ENCODE measurements at regions not wholly inside any gene's neighbourhood (a gene's known extent, or its start where the extent isn't known, plus 50 kb on each side); places are given as distances from the start of the nearest gene placed in this dataset.
A peak's percentile ranks its signal among the peaks of the same experiment; 100 is the strongest.

- TF ChIP-seq CTCF (IDR thresholded peaks at IDR 0.05; ENCODE audit: low read depth, low read length) = no peak
- no peaks in the 10 kb centered on the region for H3K27me3 ChIP-seq
- no peak for DNase-seq (ENCODE audit: low read depth in 1 of 2, low spot score in 1 of 2)
- H3K36me3 ChIP-seq = no peaks in the 10 kb centered on the region
- no peaks in the 10 kb centered on the region for H3K9me3 ChIP-seq (ENCODE audit: low read depth)
- peaks cover 9% of the 10 kb centered on the region for H3K4me1 ChIP-seq (ENCODE audit: low read depth)
- H3K27ac ChIP-seq = no peak overlapping the region
- H3K4me3 ChIP-seq = no peak overlapping the region
These were observed 1019.2 kb downstream of the TTLL7 start for GRCh38 chr1:82979593-82980236.

GRCh38 chr1:82978461-82979324 is 1020.2 kb downstream of the TTLL7 start:
- Histone ChIP-seq H3K27me3 (no peaks in the 10 kb centered on the region), H3K27ac (no peak overlapping the region), H3K4me3 (no peak overlapping the region), H3K4me1 (ENCODE audit: low read depth) (peaks cover 9% of the 10 kb centered on the region), H3K9me3 (ENCODE audit: low read depth) (no peaks in the 10 kb centered on the region), H3K36me3 (no peaks in the 10 kb centered on the region)
- peak in 1 of 2 donors; percentile 7 for DNase-seq (ENCODE audit: low read depth in 1 of 2, low spot score in 1 of 2)
- TF ChIP-seq CTCF (IDR thresholded peaks at IDR 0.05; ENCODE audit: low read depth, low read length) = no peak

GRCh38 chr1:82972841-82973553 is 1025.9 kb downstream of the TTLL7 start:
- DNase-seq (ENCODE audit: low read depth in 1 of 2, low spot score in 1 of 2) = no peak
- no peaks in the 10 kb centered on the region for H3K9me3 ChIP-seq (ENCODE audit: low read depth)

GRCh38 chr1:82969340-82969739 is 1029.6 kb downstream of the TTLL7 start:
- H3K36me3 ChIP-seq = no peaks in the 10 kb centered on the region
- no peak overlapping the region for H3K27ac ChIP-seq
- TF ChIP-seq CTCF (IDR thresholded peaks at IDR 0.05; ENCODE audit: low read depth, low read length) = no peak

More at GRCh38 chr1:82972841-82973553, 1025.9 kb downstream of the TTLL7 start:
- Histone ChIP-seq H3K4me3 (no peak overlapping the region), H3K4me1 (ENCODE audit: low read depth) (no peaks in the 10 kb centered on the region), H3K27ac (no peak overlapping the region), H3K27me3 (no peaks in the 10 kb centered on the region), H3K36me3 (no peaks in the 10 kb centered on the region)
- no peak for TF ChIP-seq CTCF (IDR thresholded peaks at IDR 0.05; ENCODE audit: low read depth, low read length)

GRCh38 chr1:82962658-82963057 is 1036.3 kb downstream of the TTLL7 start:
- DNase-seq (ENCODE audit: low read depth in 1 of 2, low spot score in 1 of 2) = no peak
- no peaks in the 10 kb centered on the region for H3K27me3 ChIP-seq
- H3K27ac ChIP-seq = no peak overlapping the region
- no peak overlapping the region for H3K4me3 ChIP-seq
- TF ChIP-seq CTCF (IDR thresholded peaks at IDR 0.05; ENCODE audit: low read depth, low read length) = no peak
- H3K36me3 ChIP-seq = no peaks in the 10 kb centered on the region
- no peaks in the 10 kb centered on the region for H3K9me3 ChIP-seq (ENCODE audit: low read depth)
- H3K4me1 ChIP-seq (ENCODE audit: low read depth) = no peaks in the 10 kb centered on the region

More at GRCh38 chr1:82969340-82969739, 1029.6 kb downstream of the TTLL7 start:
- H3K27me3 ChIP-seq = no peaks in the 10 kb centered on the region
- no peak overlapping the region for H3K4me3 ChIP-seq
- no peak for DNase-seq (ENCODE audit: low read depth in 1 of 2, low spot score in 1 of 2)
- H3K4me1 ChIP-seq (ENCODE audit: low read depth) = no peaks in the 10 kb centered on the region
- no peaks in the 10 kb centered on the region for H3K9me3 ChIP-seq (ENCODE audit: low read depth)
